LHCN-M2 (cell line): ENCODE measurements at regions not wholly inside any gene's neighbourhood (a gene's known extent, or its start where the extent isn't known, plus 50 kb on each side); places are given as distances from the start of the nearest gene placed in this dataset.

Source experiments
- DNase-seq: peaks from one replicate; pipeline ENCODE4 v3.0.0-alpha.2; 2012; ENCODE audit warnings: low read depth

DNA sequence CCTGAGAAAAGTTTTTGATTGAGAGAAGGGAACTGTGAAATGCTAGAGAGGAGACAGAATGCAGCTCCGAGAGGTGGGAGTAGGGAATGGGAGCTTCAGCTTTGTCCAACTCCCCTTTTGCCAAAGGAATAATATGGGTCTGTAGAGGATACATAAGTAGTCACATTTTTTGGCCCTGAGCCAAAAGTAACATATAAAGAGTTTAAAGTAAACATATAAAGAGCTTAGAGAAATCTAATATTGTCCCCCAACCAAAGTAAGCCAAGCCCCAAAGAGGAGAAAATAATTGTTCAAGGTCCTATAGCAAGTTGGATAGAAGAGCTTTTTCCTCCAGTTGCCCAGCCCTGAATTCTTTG lies 215.1 kb downstream of the TMEM114 start:
- DNase-seq = peak; percentile 1

DNA sequence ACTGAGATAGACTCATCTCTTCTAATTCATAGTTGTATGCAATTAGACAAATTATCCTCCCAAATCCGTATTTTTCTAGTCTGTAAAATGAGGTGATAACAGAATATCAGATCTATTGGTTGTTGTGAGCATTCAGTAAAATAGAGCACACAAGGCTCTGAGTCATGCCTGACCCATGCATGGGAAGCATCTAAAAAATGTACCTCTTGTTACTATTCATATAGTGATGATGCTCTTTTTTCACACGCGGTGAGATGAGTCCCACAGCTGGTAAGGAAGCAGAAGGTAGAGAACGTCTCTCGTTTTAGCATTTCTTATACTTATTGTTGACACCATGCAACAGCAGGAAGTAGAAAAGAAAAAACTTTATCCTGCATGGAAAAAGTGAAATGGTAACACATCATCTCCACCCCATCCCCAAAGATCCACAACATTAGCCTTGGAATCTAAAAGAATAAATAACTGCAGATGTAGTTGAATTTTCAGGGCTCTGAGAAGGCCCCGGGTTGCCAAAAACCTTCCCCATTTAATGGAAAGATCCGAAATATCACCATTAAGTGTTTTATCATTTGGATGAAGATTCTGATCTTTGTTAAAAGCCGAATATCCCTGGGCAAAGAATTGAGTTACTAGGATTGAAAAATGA lies 215.6 kb downstream of the TMEM114 start:
- DNase-seq = no peak

DNA sequence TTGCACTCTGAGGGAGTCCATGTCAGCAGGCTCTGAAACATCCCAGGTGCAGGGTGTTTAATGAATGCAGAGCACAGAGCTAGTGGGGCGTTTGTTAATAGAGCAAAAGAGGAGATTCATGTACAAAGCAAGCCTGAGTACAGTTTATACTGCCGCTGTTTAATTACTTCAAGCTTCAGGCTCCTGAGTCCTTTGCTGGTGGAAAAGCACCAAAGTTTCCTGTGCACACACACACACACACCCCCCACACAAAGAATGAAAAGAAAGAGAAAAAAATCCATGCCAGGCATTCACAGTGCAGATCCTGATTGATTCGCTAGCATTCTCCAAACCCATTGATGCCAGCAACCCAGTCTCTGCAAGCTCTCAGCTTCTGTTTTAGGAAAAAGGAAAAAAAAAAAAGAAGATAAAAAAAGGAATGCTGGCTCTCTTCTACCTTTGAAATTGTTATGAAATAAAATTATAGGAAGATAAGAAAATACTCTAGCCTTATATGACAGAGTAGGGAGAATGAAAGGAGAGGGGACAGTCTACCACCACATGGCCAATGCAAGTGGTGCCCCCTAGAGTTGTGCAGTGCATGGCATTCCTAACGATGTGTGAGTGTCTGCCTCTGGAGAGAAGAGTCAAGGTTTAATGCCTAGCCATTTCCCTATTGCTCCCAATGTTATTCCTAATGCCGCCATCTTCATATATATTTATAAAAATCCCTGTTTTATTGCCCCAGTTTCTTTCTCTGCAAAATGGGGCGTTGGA lies 216.5 kb downstream of the TMEM114 start:
- DNase-seq = no peak

DNA sequence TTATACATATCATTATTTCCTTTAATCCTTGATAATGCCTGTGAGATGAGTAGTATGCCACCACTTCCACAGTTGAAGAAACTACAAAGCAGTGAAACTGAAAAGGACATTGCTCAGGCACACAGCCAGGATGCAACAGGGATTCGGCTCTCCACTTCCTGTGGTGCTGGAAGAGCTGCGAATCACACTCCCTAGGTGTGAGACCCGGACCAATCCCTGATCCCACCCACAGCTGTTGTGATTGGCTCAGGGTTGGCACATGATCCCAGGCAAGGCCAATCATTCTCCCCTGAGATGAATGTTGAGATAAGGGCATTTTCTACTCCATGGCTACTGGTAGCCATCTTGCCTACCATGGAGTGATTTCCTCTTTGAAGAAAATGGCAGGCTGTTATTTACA lies 218.2 kb downstream of the TMEM114 start:
- DNase-seq = no peak

- DNase-seq = peak; percentile 5
Measured at GRCh38 chr16:8370374-8371270, 219.7 kb downstream of the TMEM114 start.

GRCh38 chr16:8358937-8359336 lies 231.4 kb downstream of the TMEM114 start:
- DNase-seq = no peak

GRCh38 chr16:8355675-8356074 lies 234.6 kb downstream of the TMEM114 start:
- no peak for DNase-seq

GRCh38 chr16:8346294-8346693 lies 244.0 kb downstream of the TMEM114 start:
- no peak for DNase-seq

DNA sequence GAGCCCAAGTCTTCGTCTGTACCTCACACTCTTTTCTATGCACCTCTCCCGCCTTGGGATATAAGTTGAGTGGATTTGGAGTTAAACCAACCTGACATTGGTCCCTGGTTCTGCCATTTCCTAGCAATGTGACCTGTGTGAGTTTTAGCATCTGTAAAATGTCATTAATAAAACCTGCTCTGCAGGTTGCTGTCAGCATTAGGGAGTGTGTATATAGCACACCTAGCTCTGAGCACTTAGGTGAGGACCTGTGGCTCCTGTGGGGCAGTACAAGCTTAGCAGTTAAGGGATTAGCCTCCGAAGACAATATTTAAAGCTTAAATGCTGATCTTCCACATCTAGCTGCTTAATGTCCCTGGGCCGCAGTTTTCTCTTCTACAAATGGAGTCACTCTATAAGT lies 248.0 kb downstream of the TMEM114 start:
- no peak for DNase-seq

- no peak for DNase-seq
Measured at GRCh38 chr16:8330761-8331160, 259.6 kb downstream of the TMEM114 start.

- no peak for DNase-seq
Measured at GRCh38 chr16:8326232-8326631, 264.1 kb downstream of the TMEM114 start.

DNA sequence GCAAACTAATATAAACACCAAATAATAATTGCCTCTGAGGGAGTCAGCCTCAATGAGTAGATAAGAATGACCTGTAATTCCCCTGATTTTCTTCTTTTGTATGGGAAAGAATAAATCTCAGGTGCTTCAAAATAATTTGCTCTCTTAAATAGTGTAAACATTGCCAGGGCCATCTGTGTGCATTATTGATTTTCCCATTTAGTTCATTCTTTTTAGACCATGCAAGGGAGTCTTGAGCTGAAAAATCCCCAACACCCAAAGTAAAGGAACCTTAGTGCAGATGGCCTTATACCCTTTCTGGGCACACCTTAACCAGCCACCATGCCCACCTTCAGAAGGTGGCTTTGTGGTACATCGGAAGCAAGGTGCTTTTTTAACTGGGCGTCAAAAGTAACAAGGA lies 267.2 kb downstream of the TMEM114 start:
- no peak for DNase-seq

DNA sequence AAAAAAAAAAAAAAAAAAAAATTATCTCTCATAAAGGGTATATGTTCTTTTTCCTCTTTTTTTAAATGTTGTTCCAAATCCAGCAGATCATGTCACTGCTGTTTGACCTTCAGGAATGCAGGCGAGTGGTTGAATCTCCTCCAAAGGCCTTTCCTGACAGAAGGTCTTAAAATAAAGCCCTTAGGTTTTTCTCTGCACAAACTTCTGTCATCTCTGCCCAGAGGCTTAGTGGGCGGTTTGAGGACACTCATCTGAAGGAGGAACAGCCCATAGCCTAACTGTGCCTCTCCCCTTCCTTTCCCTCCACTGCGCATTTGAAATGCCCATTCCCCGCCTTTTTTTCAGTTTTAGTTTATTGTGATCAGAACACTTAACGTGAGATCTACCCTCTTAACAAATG lies 270.2 kb downstream of the TMEM114 start:
- DNase-seq = no peak

GRCh38 chr16:8310816-8311215 lies 279.5 kb downstream of the TMEM114 start:
- no peak for DNase-seq

GRCh38 chr16:8310323-8310722 lies 280.0 kb downstream of the TMEM114 start:
- no peak for DNase-seq

GRCh38 chr16:8305201-8305600 lies 285.1 kb downstream of the TMEM114 start:
- no peak for DNase-seq

DNA sequence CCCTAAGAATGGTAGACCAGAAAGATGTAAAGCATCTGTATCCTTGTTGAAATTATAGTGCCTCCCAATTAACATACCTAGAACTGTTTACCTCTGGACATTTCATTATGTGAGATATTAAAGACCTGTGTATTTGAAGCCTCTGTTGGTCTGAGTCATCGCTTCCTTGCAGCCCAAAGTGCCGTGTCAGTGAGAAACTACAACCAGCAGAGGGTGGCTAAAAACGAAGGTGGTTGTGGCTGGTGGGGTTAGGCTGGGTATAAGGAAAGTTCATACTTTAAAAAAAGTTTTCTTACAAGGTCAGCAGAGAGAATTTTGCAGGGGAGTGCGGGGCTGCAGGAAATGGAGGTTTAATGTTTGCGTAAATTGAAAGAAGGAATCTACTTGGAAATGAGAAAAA lies 290.7 kb downstream of the TMEM114 start:
- DNase-seq = no peak

GRCh38 chr16:8295513-8296237 lies 294.6 kb downstream of the TMEM114 start:
- DNase-seq = no peak

- DNase-seq = no peak
Measured at GRCh38 chr16:8293413-8293812, 296.9 kb downstream of the TMEM114 start.

GRCh38 chr16:8292271-8292670 lies 298.0 kb downstream of the TMEM114 start:
- no peak for DNase-seq

- DNase-seq = no peak
Measured at GRCh38 chr16:8286348-8286747, 304.0 kb downstream of the TMEM114 start.

DNA sequence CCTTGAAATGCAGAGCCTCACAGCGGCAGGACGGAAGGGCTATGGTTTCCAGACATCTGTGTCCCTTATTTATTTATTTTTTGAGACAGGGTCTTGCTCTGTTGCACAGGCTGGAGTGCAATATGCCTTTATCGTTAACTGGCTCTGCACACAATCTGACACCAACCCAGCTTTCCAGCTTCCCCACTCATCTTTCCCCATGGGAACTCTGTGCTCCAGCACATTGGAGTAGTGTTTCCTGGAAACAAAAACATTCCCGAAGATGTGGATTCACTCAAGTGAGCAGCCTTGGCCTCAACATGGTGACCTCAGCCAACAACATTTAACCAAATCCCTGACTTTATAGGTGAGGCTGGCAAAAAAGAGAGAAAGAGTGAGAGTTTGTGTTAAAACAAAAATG lies 307.1 kb downstream of the TMEM114 start:
- DNase-seq = no peak
